ENCODE measurements at regions not wholly inside any gene's neighbourhood (a gene's known extent, or its start where the extent isn't known, plus 50 kb on each side); places are given as distances from the start of the nearest gene placed in this dataset.

DNA sequence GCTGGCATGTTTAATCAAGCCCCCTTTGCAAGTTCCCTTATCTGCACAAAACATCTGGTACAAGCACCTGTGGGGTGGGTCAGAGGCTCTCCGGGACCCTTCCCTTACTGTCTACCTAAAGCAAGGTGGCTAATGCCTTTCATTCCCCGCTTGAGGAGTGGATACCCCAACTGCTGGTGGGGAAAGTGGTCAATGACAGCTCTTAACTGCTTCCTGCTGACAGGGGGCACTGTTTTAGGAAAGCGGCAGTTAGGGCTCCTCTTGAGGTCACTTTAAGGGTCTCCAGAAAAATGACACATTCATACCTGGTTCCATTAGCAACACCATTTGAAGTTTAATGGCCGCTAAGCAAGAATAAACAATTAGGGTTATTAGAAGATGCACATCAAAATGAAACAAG lies 761.8 kb upstream of the PHF14 start:
- FAIRE-seq = no peak
- Histone ChIP-seq H4K20me1 (ENCODE audit: insufficient read depth, low read length) (no peaks in the 10 kb centered on the region), H2AFZ (ENCODE audit: low read depth, low read length) (no peak overlapping the region), H3K4me2 (ENCODE audit: low read length) (no peak overlapping the region), H3K9ac (ENCODE audit: low read length) (no peak overlapping the region), H3K9me3 (ENCODE audit: insufficient read depth, low read depth, low read length) (peaks cover 5% of the 10 kb centered on the region), H3K4me1 (ENCODE audit: insufficient read depth, low read length) (no peaks in the 10 kb centered on the region), H3K36me3 (ENCODE audit: insufficient read depth, low read length) (no peaks in the 10 kb centered on the region), H3K4me3 (ENCODE audit: insufficient read depth, low read depth, low read length) (no peak overlapping the region), H3K27ac (ENCODE audit: low read depth, low read length) (no peak overlapping the region), H3K79me2 (ENCODE audit: insufficient read depth, low read length) (no peaks in the 10 kb centered on the region), H3K27me3 (ENCODE audit: insufficient read depth, low read length) (no peaks in the 10 kb centered on the region)
- peaks cover 10% of the 10 kb centered on the region for H3K9me3 Mint-ChIP-seq (ENCODE audit: unreplicated experiment)
- H3K27ac Mint-ChIP-seq (ENCODE audit: unreplicated experiment) = no peak overlapping the region
- no peak for TF ChIP-seq EZH2 (IDR thresholded peaks at IDR 0.05; ENCODE audit: insufficient read depth, low read length)
- TF ChIP-seq, protein P1, sequence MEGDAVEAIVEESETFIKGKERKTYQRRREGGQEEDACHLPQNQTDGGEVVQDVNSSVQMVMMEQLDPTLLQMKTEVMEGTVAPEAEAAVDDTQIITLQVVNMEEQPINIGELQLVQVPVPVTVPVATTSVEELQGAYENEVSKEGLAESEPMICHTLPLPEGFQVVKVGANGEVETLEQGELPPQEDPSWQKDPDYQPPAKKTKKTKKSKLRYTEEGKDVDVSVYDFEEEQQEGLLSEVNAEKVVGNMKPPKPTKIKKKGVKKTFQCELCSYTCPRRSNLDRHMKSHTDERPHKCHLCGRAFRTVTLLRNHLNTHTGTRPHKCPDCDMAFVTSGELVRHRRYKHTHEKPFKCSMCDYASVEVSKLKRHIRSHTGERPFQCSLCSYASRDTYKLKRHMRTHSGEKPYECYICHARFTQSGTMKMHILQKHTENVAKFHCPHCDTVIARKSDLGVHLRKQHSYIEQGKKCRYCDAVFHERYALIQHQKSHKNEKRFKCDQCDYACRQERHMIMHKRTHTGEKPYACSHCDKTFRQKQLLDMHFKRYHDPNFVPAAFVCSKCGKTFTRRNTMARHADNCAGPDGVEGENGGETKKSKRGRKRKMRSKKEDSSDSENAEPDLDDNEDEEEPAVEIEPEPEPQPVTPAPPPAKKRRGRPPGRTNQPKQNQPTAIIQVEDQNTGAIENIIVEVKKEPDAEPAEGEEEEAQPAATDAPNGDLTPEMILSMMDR (IDR thresholded peaks at IDR 0.05; ENCODE audit: insufficient read depth, low read depth, low read length) = no peak
- no peak for DNase-seq (ENCODE audit: low read depth)
- peaks cover 9% of the 10 kb centered on the region for H3K4me1 Mint-ChIP-seq (ENCODE audit: low read depth, unreplicated experiment)
- H3K4me3 Mint-ChIP-seq (ENCODE audit: unreplicated experiment) = no peak overlapping the region
- H3K27me3 Mint-ChIP-seq (ENCODE audit: low read depth, unreplicated experiment) = no peaks in the 10 kb centered on the region
- no peaks in the 10 kb centered on the region for H3K36me3 Mint-ChIP-seq (ENCODE audit: low read depth, unreplicated experiment)

GRCh38 chr7:10212649-10213048 lies 761.0 kb upstream of the PHF14 start:
- TF ChIP-seq EZH2 (IDR thresholded peaks at IDR 0.05; ENCODE audit: insufficient read depth, low read length) = no peak
- Histone ChIP-seq H3K9me3 (ENCODE audit: insufficient read depth, low read depth, low read length) (peaks cover 5% of the 10 kb centered on the region), H2AFZ (ENCODE audit: low read depth, low read length) (no peak overlapping the region), H3K79me2 (ENCODE audit: insufficient read depth, low read length) (no peaks in the 10 kb centered on the region), H3K27ac (ENCODE audit: low read depth, low read length) (no peak overlapping the region), H3K36me3 (ENCODE audit: insufficient read depth, low read length) (no peaks in the 10 kb centered on the region), H4K20me1 (ENCODE audit: insufficient read depth, low read length) (no peaks in the 10 kb centered on the region), H3K4me2 (ENCODE audit: low read length) (no peak overlapping the region), H3K9ac (ENCODE audit: low read length) (no peak overlapping the region), H3K4me1 (ENCODE audit: insufficient read depth, low read length) (no peaks in the 10 kb centered on the region), H3K27me3 (ENCODE audit: insufficient read depth, low read length) (no peaks in the 10 kb centered on the region), H3K4me3 (ENCODE audit: insufficient read depth, low read depth, low read length) (no peak overlapping the region)
- Mint-ChIP-seq H3K9me3 (ENCODE audit: unreplicated experiment) (peaks cover 10% of the 10 kb centered on the region), H3K27ac (ENCODE audit: unreplicated experiment) (no peak overlapping the region), H3K27me3 (ENCODE audit: low read depth, unreplicated experiment) (no peaks in the 10 kb centered on the region), H3K4me1 (ENCODE audit: low read depth, unreplicated experiment) (peaks cover 9% of the 10 kb centered on the region), H3K4me3 (ENCODE audit: unreplicated experiment) (no peak overlapping the region), H3K36me3 (ENCODE audit: low read depth, unreplicated experiment) (no peaks in the 10 kb centered on the region)
- peak; percentile 33 for DNase-seq (ENCODE audit: low read depth)
- FAIRE-seq = no peak

DNA sequence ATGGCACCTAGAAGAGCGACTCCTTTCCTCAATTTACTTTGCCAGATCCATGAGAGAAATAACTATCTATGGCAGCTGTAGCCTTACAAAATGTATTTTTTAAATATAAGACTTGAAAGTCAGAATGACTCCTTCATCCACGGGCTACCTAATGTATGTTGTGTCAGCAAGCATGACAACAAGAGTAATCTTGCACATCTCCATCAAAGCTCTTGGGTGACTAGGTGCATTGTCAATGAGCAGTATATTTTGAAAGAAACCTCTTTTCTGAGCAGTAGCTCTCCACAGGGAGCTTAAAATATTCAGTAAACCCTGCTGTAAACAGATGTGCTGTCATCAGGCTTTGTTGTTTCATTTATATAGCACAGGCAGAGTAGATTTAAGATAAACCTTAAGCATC lies 757.2 kb upstream of the PHF14 start:
- no peaks in the 10 kb centered on the region for H3K4me1 ChIP-seq (ENCODE audit: insufficient read depth, low read length)
- H3K36me3 ChIP-seq (ENCODE audit: insufficient read depth, low read length) = no peaks in the 10 kb centered on the region
- no peak overlapping the region for H3K4me3 Mint-ChIP-seq (ENCODE audit: unreplicated experiment)
- no peak overlapping the region for H2AFZ ChIP-seq (ENCODE audit: low read depth, low read length)
- DNase-seq (ENCODE audit: low read depth) = no peak
- H3K9me3 Mint-ChIP-seq (ENCODE audit: unreplicated experiment) = peaks cover 10% of the 10 kb centered on the region
- H3K27ac ChIP-seq (ENCODE audit: low read depth, low read length) = no peak overlapping the region
- H3K27ac Mint-ChIP-seq (ENCODE audit: unreplicated experiment) = no peak overlapping the region
- H4K20me1 ChIP-seq (ENCODE audit: insufficient read depth, low read length) = no peaks in the 10 kb centered on the region
- H3K4me3 ChIP-seq (ENCODE audit: insufficient read depth, low read depth, low read length) = no peak overlapping the region
- TF ChIP-seq EZH2 (IDR thresholded peaks at IDR 0.05; ENCODE audit: insufficient read depth, low read length) = no peak
- TF ChIP-seq, protein P1 (IDR thresholded peaks at IDR 0.05; ENCODE audit: insufficient read depth, low read depth, low read length) = no peak
- H3K9ac ChIP-seq (ENCODE audit: low read length) = no peak overlapping the region
- peaks cover 5% of the 10 kb centered on the region for H3K9me3 ChIP-seq (ENCODE audit: insufficient read depth, low read depth, low read length)
- no peaks in the 10 kb centered on the region for H3K36me3 Mint-ChIP-seq (ENCODE audit: low read depth, unreplicated experiment)
- no peaks in the 10 kb centered on the region for H3K27me3 ChIP-seq (ENCODE audit: insufficient read depth, low read length)
- H3K4me1 Mint-ChIP-seq (ENCODE audit: low read depth, unreplicated experiment) = peaks cover 12% of the 10 kb centered on the region
- no peaks in the 10 kb centered on the region for H3K79me2 ChIP-seq (ENCODE audit: insufficient read depth, low read length)
- no peak overlapping the region for H3K4me2 ChIP-seq (ENCODE audit: low read length)
- FAIRE-seq = no peak
- no peaks in the 10 kb centered on the region for H3K27me3 Mint-ChIP-seq (ENCODE audit: low read depth, unreplicated experiment)

All from astrocyte (in vitro differentiated cells and primary cell).